NCI-H524 (cell line): ENCODE measurements at regions not wholly inside any gene's neighbourhood (a gene's known extent, or its start where the extent isn't known, plus 50 kb on each side); places are given as distances from the start of the nearest gene placed in this dataset.
"Not testable (repeated sequence)": the region's sequence is repeated elsewhere in the genome, so short reads cannot be mapped to it uniquely, and the experiment has no call there.

Experiments used
- DNase-seq, 2 experiments: peaks; one replicate each; lab custom pipeline; 2025; lab: John Stamatoyannopoulos, UW

DNA sequence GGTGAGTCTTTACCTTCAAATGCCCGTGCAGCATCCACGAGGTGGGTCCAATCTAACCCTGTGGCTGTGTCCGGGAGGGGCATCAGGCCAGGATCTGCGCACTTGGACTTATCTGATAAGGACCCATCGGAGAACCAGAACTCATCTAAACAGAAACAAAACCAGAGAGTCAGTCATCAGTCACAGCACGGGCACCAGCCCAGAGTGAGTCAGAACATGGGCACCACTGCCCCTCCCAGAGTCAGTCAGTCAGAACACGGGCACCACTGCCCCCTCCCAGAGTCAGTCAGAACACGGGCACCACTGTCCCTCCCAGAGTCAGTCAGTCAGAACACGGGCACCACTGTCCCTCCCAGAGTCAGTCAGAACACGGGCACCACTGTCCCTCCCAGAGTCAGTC, 214.5 kb downstream of the SIPA1L2 start:
- not testable (repeated sequence) for DNase-seq

DNA sequence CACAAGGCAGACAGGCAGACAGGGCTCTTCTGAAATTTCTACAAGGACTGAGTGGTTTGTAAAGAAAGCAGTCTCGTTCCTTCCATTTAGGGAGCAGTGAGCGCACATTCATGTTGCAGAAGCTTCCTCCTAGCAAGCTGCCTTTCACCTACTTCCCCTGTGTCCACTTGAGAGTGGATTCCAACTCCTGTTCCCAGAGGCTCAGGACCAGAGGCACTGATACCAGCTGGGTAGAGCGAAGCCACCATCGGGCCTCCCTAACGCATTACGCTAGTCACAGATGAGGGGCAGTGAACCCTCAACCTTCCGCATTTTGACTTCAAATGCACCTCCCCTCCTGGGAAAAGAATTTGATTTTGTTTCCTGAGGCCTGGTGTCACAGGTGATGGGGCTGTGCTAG, 215.8 kb downstream of the SIPA1L2 start:
- DNase-seq = no peak

DNA sequence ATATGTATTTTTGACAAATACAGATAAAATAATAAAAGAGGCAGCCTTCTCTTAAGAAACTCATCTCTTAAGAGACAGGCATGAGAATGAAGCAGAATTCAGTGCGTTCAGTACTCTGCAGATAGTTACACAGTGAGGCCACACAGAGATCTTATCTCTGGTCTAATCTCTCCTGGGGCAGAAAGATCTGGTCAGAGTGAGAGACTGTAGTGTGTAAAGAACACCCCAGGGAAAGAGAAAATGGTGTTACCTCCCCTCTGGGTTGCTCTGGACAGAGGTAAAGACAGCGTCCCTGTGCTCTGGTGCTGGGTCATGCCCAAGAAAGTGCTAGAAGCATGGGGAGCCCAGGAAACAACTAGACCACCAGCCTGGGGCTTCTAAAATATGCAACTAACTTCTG, 216.3 kb downstream of the SIPA1L2 start:
- no peak for DNase-seq

DNA sequence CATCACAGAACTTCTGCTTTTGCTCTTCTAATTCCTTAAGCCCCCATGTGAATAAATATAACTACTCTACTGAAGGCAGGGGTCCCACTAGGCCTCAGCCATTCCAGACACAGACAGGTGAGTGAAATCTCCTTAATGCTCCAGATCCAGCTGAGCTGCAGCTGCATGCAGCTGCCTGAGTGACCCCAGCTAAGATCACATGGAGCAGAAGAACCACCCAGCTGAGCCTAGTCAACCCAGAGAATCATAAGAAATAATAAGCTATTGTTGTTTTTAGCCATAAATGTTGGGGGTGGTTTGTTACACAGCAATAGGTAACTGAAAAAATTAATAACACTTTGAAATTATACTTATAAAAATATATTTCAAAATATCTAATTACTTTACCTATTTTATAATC, 220.3 kb downstream of the SIPA1L2 start:
- no peak for DNase-seq

DNA sequence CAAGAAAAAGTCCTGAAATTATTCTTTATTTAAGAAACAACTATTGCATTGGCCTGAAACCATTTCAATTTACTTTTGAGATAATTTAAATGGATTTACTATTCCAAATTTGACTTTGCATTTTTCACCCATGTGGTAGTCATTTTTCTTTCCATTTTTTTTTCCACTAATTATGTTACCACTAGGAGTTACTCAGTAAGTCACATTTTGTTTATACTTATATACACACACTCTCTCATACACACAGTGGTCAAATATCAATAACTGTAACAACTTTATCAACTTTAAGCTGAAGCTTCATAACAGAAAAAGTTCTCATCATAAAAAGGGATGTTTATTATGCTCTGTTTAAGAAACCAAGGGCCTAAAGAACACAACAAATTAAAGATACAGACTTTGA, 222.8 kb downstream of the SIPA1L2 start:
- no peak for DNase-seq

DNA sequence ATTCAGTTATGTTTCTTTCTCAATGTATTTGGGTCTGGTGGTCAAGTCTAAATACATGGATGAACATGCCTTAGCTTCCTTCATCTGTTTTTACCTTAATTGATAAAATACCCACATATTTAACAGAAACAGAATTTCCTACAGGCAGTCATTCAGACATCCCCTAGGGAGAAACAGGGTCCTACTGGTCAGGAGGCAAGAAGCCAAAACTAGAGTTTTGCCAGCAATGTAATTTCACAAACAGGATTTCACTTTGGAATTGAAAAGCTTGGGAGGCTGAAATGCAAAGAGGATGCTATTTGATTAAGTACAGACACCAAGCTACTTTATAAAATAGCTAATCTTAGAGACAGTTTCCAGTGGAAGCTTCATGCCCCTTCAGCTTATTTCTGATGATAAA, 224.2 kb downstream of the SIPA1L2 start:
- DNase-seq = no peak

DNA sequence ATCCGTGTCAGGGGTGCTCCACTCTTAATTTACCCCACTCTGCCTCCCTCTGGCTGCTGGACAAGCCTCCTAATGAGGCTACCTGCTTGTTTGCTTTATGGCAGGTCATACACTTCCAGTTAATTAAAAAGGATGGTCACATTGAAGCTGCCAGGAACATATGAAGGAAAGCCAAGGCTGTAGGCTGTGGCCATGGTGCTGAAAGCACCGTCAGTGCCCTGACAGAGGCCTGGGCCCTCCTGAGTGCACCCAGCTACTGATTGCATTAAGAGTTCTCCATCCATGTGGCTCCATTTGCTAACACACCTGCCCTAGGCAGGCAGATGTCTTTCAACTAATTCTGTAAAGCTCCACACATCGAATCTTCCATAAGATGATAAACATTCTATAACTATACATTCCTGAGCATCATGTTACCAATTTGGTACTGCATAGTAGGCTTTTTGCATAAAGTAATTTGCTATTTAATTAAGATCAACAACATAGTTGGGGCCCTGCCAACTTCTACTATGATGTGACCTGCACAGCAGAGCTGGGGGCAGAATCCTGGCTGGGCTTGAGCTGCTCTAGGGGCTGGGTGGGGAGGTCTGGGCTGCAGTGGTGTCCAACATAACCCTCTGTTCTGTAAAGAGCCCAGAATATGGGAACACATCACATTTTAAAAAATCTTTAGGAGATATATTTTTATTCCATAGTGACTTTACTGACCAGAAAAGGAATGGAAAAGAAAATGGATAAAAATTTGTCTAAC, 224.8 kb downstream of the SIPA1L2 start:
- DNase-seq = no peak

DNA sequence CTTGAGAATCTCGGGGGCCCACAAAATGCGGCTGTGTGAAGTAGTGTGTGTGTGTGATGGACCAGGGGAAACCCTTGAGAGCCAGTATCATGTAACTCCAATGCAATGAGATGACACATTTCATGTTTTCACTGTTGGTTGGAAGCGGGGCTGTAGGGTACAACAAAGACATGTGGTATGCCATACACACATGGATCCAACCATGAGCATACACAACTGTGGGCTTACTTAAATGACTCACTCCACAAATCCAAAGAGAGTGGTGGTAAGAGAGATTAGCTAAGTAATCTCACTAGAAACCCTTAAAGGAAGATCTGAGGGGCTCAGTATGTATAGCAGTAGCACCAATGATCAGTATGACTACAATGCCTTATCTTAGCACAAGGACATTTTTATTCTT, 225.7 kb downstream of the SIPA1L2 start:
- DNase-seq = peak in 1 of 2 experiments; percentile 2

DNA sequence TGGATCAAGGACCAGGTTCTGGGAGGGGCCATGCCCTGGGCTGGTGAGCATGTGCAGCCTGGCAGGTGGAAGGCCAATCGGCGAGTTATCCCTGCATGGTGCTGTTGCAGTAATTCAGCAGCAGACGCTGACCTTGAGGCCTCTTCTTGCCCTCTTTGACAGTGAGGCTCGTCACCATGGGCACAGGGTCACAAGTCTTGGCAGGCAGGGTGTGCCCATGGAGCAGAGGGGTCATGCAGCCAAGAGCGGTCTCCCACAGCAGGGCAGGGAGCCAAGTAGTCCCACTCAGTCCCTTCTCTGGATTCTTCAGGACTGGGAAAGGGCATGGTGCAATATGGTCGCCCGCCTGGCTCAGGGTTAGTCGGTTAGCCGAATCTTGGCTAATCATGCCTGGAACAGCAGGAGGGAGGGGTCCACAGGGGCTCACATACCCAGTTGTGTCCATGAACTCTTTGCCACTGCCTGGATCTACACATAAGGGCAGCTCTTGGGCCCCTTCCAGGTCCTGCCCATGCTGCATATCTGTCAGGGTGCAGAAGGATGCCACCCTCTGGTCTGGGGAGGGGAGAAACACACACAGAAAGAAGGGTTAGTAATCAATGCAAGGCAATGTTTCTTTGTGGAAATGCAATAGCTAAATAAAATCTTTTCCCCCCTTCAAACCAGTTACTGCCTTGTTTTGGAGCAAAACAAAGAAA, 226.8 kb downstream of the SIPA1L2 start:
- no peak for DNase-seq

DNA sequence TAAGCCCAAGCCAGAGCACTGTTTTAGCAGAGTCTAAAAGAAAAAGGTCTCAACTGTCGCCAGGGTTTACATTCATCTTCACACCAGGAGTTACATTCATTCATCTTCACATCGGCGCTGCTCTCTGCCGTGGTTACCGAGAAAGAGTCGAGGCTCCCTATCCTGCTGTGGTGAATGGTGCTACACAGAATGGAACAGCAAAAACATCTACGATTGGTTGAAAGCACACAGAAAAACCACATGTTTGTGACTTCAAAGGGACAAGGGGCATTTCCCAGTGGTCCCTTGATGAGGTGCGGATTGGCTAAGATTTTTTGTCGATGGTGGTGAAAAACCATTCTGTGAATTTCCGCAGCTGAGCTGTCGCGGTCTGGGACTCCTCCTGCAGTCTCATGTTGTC, 231.1 kb downstream of the SIPA1L2 start:
- DNase-seq = no peak

DNA sequence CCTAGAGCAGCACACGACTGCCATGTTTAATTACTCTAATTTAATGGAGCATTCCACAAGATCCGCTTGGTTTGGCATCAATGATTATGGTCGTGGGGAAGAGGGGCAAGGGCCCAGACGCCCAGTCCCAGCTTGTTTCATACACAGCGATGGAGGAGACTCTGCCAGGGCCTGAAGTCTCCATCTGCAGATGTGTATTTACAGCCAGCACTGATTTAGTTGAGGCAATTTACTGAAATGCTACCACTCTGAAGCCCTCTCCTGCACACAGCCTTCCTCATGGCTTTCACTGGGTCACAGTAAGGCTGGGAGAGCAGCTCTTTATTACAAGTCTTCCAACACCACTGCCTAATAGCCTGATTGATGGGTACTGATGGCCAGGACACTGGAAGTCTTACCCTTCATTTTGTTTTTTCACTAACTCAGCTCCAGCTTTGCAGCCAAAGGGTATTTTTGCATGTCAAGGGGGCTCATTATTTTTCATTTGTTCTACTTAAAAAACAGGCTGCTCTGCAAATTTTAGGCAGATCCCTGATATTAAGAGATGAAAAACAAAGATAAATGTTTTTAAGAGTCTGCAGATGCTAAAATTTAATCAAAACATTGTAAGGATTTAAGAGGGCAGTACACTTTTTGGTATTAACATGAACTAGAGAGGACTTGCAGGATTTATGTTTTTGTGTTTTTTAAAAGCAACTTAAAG, 236.3 kb downstream of the SIPA1L2 start:
- DNase-seq = no peak

DNA sequence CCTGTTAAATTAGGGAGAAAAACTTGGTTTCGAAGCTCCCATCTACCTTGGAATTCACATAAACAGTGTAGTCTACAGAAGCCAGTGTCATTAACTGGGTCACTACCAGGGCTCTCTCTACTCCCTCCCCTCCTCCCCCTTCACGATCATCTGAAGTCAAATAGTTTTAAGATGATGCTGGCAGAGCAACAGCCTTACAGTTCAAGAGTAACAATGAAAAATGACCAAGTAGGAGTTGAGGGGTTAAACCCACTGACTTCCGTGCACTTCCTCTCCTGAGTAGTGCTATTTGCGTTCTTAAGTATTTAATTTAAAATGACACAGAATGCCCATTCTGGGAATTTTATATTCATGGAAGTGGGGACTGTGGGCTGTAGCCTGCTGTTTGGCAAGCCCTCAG, 236.9 kb downstream of the SIPA1L2 start:
- DNase-seq = no peak

DNA sequence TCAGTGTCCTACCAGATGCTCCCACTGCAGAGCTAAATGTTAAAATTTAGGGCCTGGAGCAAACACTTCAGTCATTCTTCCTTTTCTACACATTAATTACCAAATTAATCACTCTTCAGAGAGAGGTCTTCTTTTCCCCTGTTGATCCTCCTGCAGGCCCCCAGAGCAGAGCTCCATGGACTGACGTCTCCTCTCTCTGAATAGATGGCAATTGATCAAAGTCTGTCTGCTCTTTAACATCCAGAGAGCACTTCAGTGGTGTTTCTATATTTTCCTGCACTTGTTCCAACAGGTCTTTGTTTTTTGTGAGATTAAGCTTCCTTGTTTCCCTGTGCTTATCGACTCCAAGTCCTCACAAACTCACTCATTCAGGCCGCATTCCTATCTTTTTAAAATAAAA, 239.3 kb downstream of the SIPA1L2 start:
- no peak for DNase-seq

DNA sequence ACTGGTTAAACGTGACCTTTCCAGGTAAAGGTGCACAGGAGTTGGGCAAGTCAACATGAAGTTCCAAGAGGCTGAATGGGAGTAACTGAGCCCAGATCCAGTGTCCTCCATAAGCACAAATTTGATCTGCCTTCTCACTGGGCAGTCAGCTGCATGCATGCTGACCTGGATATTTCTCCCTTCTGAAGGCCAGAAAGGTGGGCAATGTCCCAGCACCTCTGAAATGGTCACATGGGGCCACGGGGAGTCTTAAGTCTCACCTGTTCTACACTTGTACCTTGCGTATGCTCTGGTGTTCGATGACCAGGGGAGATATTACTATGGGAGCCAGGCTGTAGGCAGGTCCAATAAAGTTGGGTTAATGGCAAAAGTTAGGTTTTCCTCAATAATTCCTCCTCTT, 240.2 kb downstream of the SIPA1L2 start:
- no peak for DNase-seq

DNA sequence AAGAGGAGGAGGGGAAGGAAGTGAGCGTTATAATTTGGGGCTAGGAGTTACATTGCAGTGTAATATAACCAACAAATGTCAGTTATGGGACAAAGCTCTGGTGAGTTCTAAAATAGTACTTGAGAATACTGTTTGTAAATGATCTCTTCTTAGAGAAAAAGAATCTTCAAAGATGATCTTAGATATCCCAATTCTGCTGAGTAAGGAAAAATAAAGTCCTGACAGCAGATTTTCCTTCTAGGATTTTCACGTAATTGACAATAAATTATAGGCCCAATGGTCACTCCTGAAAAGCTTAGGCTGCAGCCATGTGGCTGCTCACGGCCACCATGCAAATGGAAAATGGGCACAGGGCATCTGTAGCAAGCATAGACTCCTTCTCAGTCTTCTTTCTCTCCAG, 241.6 kb downstream of the SIPA1L2 start:
- DNase-seq = no peak

DNA sequence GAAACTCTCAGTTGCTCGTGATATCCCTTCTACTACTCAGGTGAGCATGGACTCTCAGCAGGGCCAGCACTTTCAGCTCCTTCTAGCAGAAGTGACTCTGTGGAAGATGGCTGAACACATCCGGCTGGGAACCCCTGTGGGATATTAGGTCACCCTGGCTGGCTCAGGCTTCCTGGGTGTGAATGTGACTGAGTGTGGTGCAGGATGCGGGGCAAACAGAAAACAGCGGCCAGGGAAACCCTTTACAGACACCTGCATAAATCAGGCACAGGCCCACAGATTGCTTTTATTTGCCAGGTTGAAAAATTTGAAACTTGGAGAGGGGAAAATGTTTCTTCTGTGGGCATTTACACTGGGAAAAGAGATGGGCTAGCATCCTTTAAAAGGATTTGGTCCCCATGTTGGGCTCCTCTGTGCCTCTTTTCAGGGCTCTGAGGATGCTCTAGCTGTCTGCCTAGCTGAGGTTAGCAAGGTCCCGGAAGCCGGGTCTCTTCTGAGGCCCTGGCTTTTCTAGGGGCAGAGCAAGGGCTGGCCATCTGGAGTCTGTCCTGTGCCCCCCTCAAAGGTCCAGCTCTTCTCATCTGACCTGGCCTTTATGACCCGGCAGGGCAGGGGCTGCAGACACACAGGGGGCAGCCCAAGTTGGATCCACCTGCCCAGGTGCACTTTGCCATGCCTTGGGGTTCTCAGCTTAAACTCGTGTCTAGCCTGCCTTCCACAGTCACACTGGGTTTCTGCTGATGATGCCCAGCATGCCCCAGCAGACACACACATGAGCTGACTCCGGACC, 243.0 kb downstream of the SIPA1L2 start:
- no peak for DNase-seq

DNA sequence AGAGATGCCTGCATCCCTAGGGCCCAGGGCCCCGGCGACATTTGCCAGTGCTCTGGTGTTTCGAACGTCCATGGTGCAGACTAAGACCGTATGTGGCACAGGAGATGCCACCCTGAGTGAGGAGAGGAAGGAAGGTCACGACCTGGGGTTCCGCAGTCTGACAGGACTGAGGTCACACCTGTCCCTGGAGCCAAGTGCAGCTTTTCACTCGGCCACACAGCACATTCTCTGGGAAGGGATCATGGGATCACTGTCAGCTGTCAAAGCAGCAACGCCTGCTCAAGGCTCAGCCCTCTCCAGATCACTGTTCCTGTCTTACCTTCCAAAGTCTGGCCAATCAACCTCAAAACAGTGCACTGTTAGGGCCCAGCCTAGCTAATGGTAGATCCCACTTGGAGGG, 243.6 kb downstream of the SIPA1L2 start:
- DNase-seq = no peak

DNA sequence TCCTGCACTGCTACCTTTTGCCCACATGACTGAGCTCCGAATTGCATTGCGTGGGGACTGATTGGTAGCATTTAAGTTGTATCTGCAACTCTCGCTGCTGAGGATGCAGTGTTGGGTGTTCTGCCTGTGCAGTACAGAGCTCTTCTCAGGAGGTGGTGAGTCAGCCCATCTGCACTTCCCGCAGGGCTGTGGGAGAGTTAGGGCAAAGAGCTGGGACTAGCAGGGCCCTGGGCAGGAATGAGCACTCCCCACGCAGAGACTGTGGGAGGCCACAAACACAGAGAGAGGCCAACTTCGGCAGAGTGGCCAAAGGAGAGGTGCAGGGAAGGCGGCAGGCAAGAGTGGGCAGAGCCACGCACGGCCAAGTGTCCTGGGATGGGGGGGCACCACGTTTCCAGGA, 244.7 kb downstream of the SIPA1L2 start:
- no peak for DNase-seq

DNA sequence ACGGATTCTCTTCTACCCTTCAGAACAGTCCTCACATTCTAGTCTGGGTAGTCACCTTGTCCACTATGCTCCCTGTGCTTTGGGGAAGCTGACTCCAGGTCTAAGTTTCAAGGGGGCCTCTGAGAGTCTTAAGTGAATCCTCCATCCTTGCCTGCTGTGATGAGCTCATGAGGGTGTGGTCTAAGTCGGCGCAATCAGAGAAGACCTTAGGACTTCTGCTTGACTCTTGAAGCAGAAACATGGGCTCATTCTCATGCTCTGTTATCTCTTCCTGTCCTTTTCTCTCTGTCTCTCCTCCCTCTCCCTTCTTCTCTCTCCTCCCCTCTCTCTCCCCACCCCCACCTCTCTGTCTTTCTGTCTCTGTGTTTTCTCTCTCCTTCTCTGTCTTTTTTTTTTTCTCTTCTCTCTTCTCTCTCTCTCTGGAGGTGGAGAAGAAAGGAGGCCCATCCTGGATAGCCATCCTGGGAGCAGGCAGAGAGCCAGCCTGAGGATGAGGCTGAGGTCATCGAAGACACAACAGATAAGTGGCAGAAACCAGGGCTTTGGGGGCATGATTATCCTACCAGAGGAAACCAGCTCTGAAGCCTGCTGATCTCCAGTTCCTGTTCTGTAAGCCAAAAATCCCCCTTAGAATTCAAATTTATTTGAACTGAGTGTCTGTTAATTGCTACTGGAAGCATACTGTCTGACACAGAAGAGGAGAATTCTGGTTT, 245.6 kb downstream of the SIPA1L2 start:
- DNase-seq = no peak

DNA sequence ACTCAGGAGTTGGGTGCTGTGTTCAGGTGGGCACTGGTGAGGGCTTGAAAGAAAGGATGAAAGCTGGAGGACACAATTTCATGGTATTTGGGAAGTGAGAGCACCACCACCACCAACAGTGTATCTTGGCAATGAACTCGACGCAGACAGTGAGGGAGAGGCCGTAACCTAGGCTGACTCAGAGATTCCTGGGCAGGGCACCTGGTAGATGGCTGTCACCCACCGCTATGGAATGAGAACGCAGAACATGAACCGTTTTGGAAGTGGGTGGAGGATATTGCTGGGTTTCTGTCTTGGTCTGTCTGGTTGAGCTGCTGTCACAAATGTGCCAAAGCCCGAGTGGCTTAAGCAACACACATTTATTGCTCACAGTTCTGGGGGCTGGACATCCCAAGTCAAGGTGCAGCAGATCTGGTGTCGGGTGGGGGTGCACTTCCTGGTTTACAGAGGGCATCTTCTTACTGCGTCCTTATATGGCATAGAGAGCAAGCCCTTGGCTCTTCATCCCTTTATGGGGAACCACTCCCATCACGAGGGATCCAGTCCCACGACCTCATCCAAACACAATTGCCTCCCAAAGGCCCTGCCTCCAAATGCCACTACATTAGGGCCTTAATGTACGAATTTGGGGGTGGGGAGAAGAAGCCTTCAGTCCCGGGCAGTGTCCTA, 246.3 kb downstream of the SIPA1L2 start:
- no peak for DNase-seq

DNA sequence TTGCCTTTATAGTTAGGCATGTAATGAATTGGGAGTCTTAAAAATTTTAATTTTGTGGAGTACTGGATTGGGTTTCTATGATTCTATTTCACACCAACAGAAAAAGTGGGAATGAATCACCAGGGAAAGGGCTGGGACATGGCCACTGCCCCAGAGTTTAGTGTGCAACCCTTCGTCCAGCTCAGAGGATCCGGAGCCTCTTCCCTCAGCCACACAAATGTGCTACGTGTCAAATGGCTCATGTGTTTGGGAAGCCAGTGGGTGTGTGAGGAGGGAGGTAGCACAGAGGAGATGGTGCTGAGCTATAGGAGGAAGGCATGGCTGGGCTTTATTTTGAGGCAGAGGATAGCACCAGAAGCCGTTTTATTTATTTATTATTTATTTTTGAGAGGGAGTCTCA, 247.3 kb downstream of the SIPA1L2 start:
- no peak for DNase-seq
